ENCODE measurements at regions not wholly inside any gene's neighbourhood (a gene's known extent, or its start where the extent isn't known, plus 50 kb on each side); places are given as distances from the start of the nearest gene placed in this dataset.

- Mint-ChIP-seq H3K27me3 (no peaks in the 10 kb centered on the region), H3K27ac (peak overlapping the region in 1 of 2 donors; percentile 15)
- ATAC-seq = no peak
Observed at GRCh38 chr5:143716881-143717280, 95.1 kb upstream of the HMHB1 start.

GRCh38 chr5:143715616-143716015 is 96.3 kb upstream of the HMHB1 start:
- DNase-seq (ENCODE audit: low spot score) (no peak), ATAC-seq (no peak)
- Mint-ChIP-seq H3K4me1 (ENCODE audit: low read depth in 2 of 2) (peaks cover 6 to 12% of the 10 kb centered on the region in 2 donors), H3K27ac (no peak overlapping the region), H3K4me3 (no peak overlapping the region), H3K27me3 (no peaks in the 10 kb centered on the region), H3K9me3 (no peaks in the 10 kb centered on the region), H3K36me3 (no peaks in the 10 kb centered on the region)

More at GRCh38 chr5:143716881-143717280, 95.1 kb upstream of the HMHB1 start:
- DNase-seq (ENCODE audit: low spot score) = no peak
- Mint-ChIP-seq H3K36me3 (no peaks in the 10 kb centered on the region), H3K4me3 (no peak overlapping the region), H3K4me1 (ENCODE audit: low read depth in 2 of 2) (peaks cover 6 to 12% of the 10 kb centered on the region in 2 donors), H3K9me3 (no peaks in the 10 kb centered on the region)

- Mint-ChIP-seq H3K36me3 (no peaks in the 10 kb centered on the region), H3K9me3 (no peaks in the 10 kb centered on the region), H3K4me1 (ENCODE audit: low read depth in 2 of 2) (peaks cover 6 to 12% of the 10 kb centered on the region in 2 donors), H3K27ac (no peak overlapping the region), H3K27me3 (no peaks in the 10 kb centered on the region), H3K4me3 (no peak overlapping the region)
- DNase-seq (ENCODE audit: low spot score) (no peak), ATAC-seq (no peak)
Observed at GRCh38 chr5:143714629-143715028, 97.3 kb upstream of the HMHB1 start.

GRCh38 chr5:143713047-143714003 is 98.6 kb upstream of the HMHB1 start:
- peaks cover 6 to 15% of the 10 kb centered on the region in 2 donors for H3K4me1 Mint-ChIP-seq (ENCODE audit: low read depth in 2 of 2)
- ATAC-seq (no peak), DNase-seq (ENCODE audit: low spot score) (no peak)
- H3K36me3 Mint-ChIP-seq = no peaks in the 10 kb centered on the region
- no peaks in the 10 kb centered on the region for H3K27me3 Mint-ChIP-seq
- H3K9me3 Mint-ChIP-seq = no peaks in the 10 kb centered on the region
- H3K27ac Mint-ChIP-seq = no peak overlapping the region
- H3K4me3 Mint-ChIP-seq = no peak overlapping the region

GRCh38 chr5:143708672-143709071 is 103.3 kb upstream of the HMHB1 start:
- Mint-ChIP-seq H3K36me3 (no peaks in the 10 kb centered on the region), H3K27me3 (peaks cover 4 to 8% of the 10 kb centered on the region in 2 donors), H3K4me3 (no peak overlapping the region), H3K4me1 (ENCODE audit: low read depth in 2 of 2) (peaks cover 0 to 5% of the 10 kb centered on the region in 2 donors), H3K9me3 (no peaks in the 10 kb centered on the region), H3K27ac (no peak overlapping the region)
- DNase-seq (ENCODE audit: low spot score) (no peak), ATAC-seq (peak; percentile 15 to 54)

GRCh38 chr5:143707806-143708205 is 104.2 kb upstream of the HMHB1 start:
- peaks cover 4 to 8% of the 10 kb centered on the region in 2 donors for H3K27me3 Mint-ChIP-seq
- peaks cover 0 to 5% of the 10 kb centered on the region in 2 donors for H3K4me1 Mint-ChIP-seq (ENCODE audit: low read depth in 2 of 2)
- peak overlapping the region in 1 of 2 donors; percentile 18 for H3K27ac Mint-ChIP-seq
- DNase-seq (ENCODE audit: low spot score) = no peak
- H3K36me3 Mint-ChIP-seq = no peaks in the 10 kb centered on the region
- H3K4me3 Mint-ChIP-seq = no peak overlapping the region
- H3K9me3 Mint-ChIP-seq = no peaks in the 10 kb centered on the region
- no peak for ATAC-seq

- ATAC-seq = no peak
- Mint-ChIP-seq H3K9me3 (no peaks in the 10 kb centered on the region), H3K27me3 (peaks cover 4 to 8% of the 10 kb centered on the region in 2 donors), H3K4me3 (no peak overlapping the region), H3K36me3 (no peaks in the 10 kb centered on the region), H3K27ac (no peak overlapping the region), H3K4me1 (ENCODE audit: low read depth in 2 of 2) (peaks cover 0 to 5% of the 10 kb centered on the region in 2 donors)
- no peak for DNase-seq (ENCODE audit: low spot score)
Observed at GRCh38 chr5:143705381-143705780, 106.6 kb upstream of the HMHB1 start.

- Mint-ChIP-seq H3K4me3 (no peak overlapping the region), H3K4me1 (ENCODE audit: low read depth in 2 of 2) (peaks cover 6 to 7% of the 10 kb centered on the region in 2 donors), H3K27me3 (peaks cover 4 to 8% of the 10 kb centered on the region in 2 donors), H3K27ac (no peak overlapping the region), H3K9me3 (no peaks in the 10 kb centered on the region), H3K36me3 (no peaks in the 10 kb centered on the region)
- DNase-seq (ENCODE audit: low spot score) (no peak), ATAC-seq (no peak)
Observed at GRCh38 chr5:143703659-143704058, 108.3 kb upstream of the HMHB1 start.

GRCh38 chr5:143701493-143701892 is 110.5 kb upstream of the HMHB1 start:
- H3K4me1 Mint-ChIP-seq (ENCODE audit: low read depth in 2 of 2) = peaks cover 9 to 11% of the 10 kb centered on the region in 2 donors
- DNase-seq (ENCODE audit: low spot score) = no peak
- no peaks in the 10 kb centered on the region for H3K27me3 Mint-ChIP-seq
- no peaks in the 10 kb centered on the region for H3K36me3 Mint-ChIP-seq
- no peak overlapping the region for H3K27ac Mint-ChIP-seq
- H3K9me3 Mint-ChIP-seq = no peaks in the 10 kb centered on the region
- no peak for ATAC-seq
- H3K4me3 Mint-ChIP-seq = no peak overlapping the region

GRCh38 chr5:143700994-143701393 is 111.0 kb upstream of the HMHB1 start:
- H3K27ac Mint-ChIP-seq = no peak overlapping the region
- ATAC-seq = no peak
- H3K9me3 Mint-ChIP-seq = no peaks in the 10 kb centered on the region
- no peaks in the 10 kb centered on the region for H3K36me3 Mint-ChIP-seq
- H3K4me3 Mint-ChIP-seq = no peak overlapping the region
- DNase-seq (ENCODE audit: low spot score) = no peak
- H3K4me1 Mint-ChIP-seq (ENCODE audit: low read depth in 2 of 2) = peaks cover 11 to 12% of the 10 kb centered on the region in 2 donors
- H3K27me3 Mint-ChIP-seq = no peaks in the 10 kb centered on the region

- Mint-ChIP-seq H3K4me3 (no peak overlapping the region), H3K36me3 (no peaks in the 10 kb centered on the region), H3K27ac (no peak overlapping the region), H3K4me1 (ENCODE audit: low read depth in 2 of 2) (peaks cover 23 to 28% of the 10 kb centered on the region in 2 donors), H3K9me3 (no peaks in the 10 kb centered on the region), H3K27me3 (no peaks in the 10 kb centered on the region)
- peak in 1 of 2 donors; percentile 63 for ATAC-seq
- no peak for DNase-seq (ENCODE audit: low spot score)
Observed at GRCh38 chr5:143699121-143699520, 112.8 kb upstream of the HMHB1 start.

GRCh38 chr5:143698574-143698973 is 113.4 kb upstream of the HMHB1 start:
- H3K27me3 Mint-ChIP-seq = no peaks in the 10 kb centered on the region
- no peaks in the 10 kb centered on the region for H3K36me3 Mint-ChIP-seq
- DNase-seq (ENCODE audit: low spot score) (no peak), ATAC-seq (no peak)
- no peaks in the 10 kb centered on the region for H3K9me3 Mint-ChIP-seq
- H3K27ac Mint-ChIP-seq = no peak overlapping the region
- peaks cover 28 to 31% of the 10 kb centered on the region in 2 donors for H3K4me1 Mint-ChIP-seq (ENCODE audit: low read depth in 2 of 2)
- no peak overlapping the region for H3K4me3 Mint-ChIP-seq

GRCh38 chr5:143696921-143697320 is 115.0 kb upstream of the HMHB1 start:
- H3K4me3 Mint-ChIP-seq = no peak overlapping the region
- no peak for ATAC-seq
- peaks cover 40 to 42% of the 10 kb centered on the region in 2 donors for H3K4me1 Mint-ChIP-seq (ENCODE audit: low read depth in 2 of 2)
- no peaks in the 10 kb centered on the region for H3K9me3 Mint-ChIP-seq
- no peaks in the 10 kb centered on the region for H3K36me3 Mint-ChIP-seq
- H3K27ac Mint-ChIP-seq = no peak overlapping the region
- H3K27me3 Mint-ChIP-seq = no peaks in the 10 kb centered on the region
- DNase-seq (ENCODE audit: low spot score) = no peak

GRCh38 chr5:143695941-143696340 is 116.0 kb upstream of the HMHB1 start:
- Mint-ChIP-seq H3K4me1 (ENCODE audit: low read depth in 2 of 2) (peaks cover 41 to 42% of the 10 kb centered on the region in 2 donors), H3K4me3 (no peak overlapping the region), H3K27me3 (no peaks in the 10 kb centered on the region), H3K27ac (no peak overlapping the region), H3K9me3 (no peaks in the 10 kb centered on the region), H3K36me3 (peaks cover under 1% of the 10 kb centered on the region)
- DNase-seq (ENCODE audit: low spot score) (no peak), ATAC-seq (no peak)

All from natural killer cell treated with Interleukin-12 subunit alpha and Interleukin-12 subunit beta and Interleukin-15 and Interleukin-18, amount 100 ng/mL, for 72 hours (primary cell).